Neural progenitor cell (in vitro differentiated cells): ENCODE measurements at regions not wholly inside any gene's neighbourhood (a gene's known extent, or its start where the extent isn't known, plus 50 kb on each side); places are given as distances from the start of the nearest gene placed in this dataset.
A peak's percentile ranks its signal among the peaks of the same experiment; 100 is the strongest.

ENCODE experiments used
- DNase-seq: peaks from one replicate; pipeline ENCODE4 v3.0.0-alpha.2; 2016; ENCODE audit warnings: low spot score
- H2AFZ ChIP-seq: fragments of 200-600 bp; sonication (generic); replicated peaks from 2 replicates; pipeline ENCODE4 v1.6.1; 2016; ENCODE audit warnings: antibody characterized with exemption
- H3F3A ChIP-seq: fragments of 200-600 bp; sonication (generic); 2 replicates; pipeline ENCODE4 v1.6.1; 2016; ENCODE audit warnings: antibody characterized with exemption, low read depth
- H3K27ac ChIP-seq: fragments of 200-600 bp; sonication (generic); 2 replicates; pipeline ENCODE4 v1.5.1; 2016; ENCODE audit warnings: mild to moderate bottlenecking
- H3K27me3 ChIP-seq: fragments of 200-600 bp; sonication (generic); 2 replicates; pipeline ENCODE4 v1.6.1; 2016; ENCODE audit warnings: mild to moderate bottlenecking, moderate library complexity
- H3K36me3 ChIP-seq: fragments of 200-600 bp; sonication (generic); 2 replicates; pipeline ENCODE4 v1.5.1; 2016
- H3K4me1 ChIP-seq: fragments of 200-600 bp; sonication (generic); 2 replicates; pipeline ENCODE4 v1.6.1; 2016; ENCODE audit warnings: mixed run types
- H3K4me2 ChIP-seq: fragments of 200-600 bp; sonication (generic); 2 replicates; pipeline ENCODE4 v1.6.1; 2016
- H3K4me3 ChIP-seq: fragments of 200-600 bp; sonication (generic); 2 replicates; pipeline ENCODE4 v1.5.1; 2016
- H3K79me2 ChIP-seq: fragments of 200-600 bp; sonication (generic); 2 replicates; pipeline ENCODE4 v1.6.1; 2016; ENCODE audit warnings: low read depth
- H3K9ac ChIP-seq: fragments of 200-600 bp; sonication (generic); 2 replicates; pipeline ENCODE4 v1.6.1; 2016
- H3K9me3 ChIP-seq: fragments of 200-600 bp; sonication (generic); 2 replicates; pipeline ENCODE4 v1.5.1; 2016; ENCODE audit warnings: low read depth
- H4K20me1 ChIP-seq: fragments of 200-600 bp; sonication (generic); 2 replicates; pipeline ENCODE4 v1.6.1; 2016; ENCODE audit warnings: low read depth
- H3K27ac Mint-ChIP-seq: 3 replicates; pipeline ENCODE4 v1.8.0; 2021; ENCODE audit warnings: mixed read lengths
- H3K27me3 Mint-ChIP-seq: 2 replicates; pipeline ENCODE4 v1.8.0; 2022; ENCODE audit warnings: low read depth, mild to moderate bottlenecking, inconsistent platforms, moderate library complexity, mixed read lengths; ENCODE audit not compliant: insufficient read depth
- H3K36me3 Mint-ChIP-seq: 3 replicates; pipeline ENCODE4 v1.8.0; 2021; ENCODE audit warnings: mixed read lengths
- H3K4me1 Mint-ChIP-seq: 3 replicates; pipeline ENCODE4 v1.8.0; 2021; ENCODE audit warnings: mixed read lengths
- H3K4me3 Mint-ChIP-seq: 3 replicates; pipeline ENCODE4 v1.8.0; 2021; ENCODE audit warnings: mild to moderate bottlenecking, moderate library complexity, mixed read lengths
- H3K9me3 Mint-ChIP-seq: 3 replicates; pipeline ENCODE4 v1.8.0; 2020; ENCODE audit warnings: mixed read lengths
- CTCF ChIP-seq: fragments of 200-600 bp; sonication (generic); IDR thresholded peaks from 2 replicates; pipeline ENCODE4 v1.5.1; 2017; ENCODE audit warnings: antibody characterized with exemption, mild to moderate bottlenecking
- EZH2 ChIP-seq: fragments of 200-600 bp; sonication (generic); IDR thresholded peaks from 2 replicates; pipeline ENCODE4 v1.6.1; 2017; ENCODE audit warnings: antibody characterized with exemption, mild to moderate bottlenecking, moderate library complexity
- EZH2phosphoT487 ChIP-seq: fragments of 200-600 bp; sonication (generic); IDR thresholded peaks from 2 replicates; pipeline ENCODE4 v1.6.1; 2017; ENCODE audit warnings: antibody characterized with exemption

GRCh38 chrX:13151828-13152517 lies 107.6 kb upstream of the FAM9C start:
- H3F3A ChIP-seq, result no peaks in the 10 kb centered on the region
- Mint-ChIP-seq H3K9me3 (peaks cover 31% of the 10 kb centered on the region), H3K27ac (no peak overlapping the region), H3K4me1 (no peaks in the 10 kb centered on the region), H3K36me3 (no peaks in the 10 kb centered on the region), H3K27me3 (peaks cover 3% of the 10 kb centered on the region), H3K4me3 (no peak overlapping the region)
- H3K27ac ChIP-seq, result no peak overlapping the region
- H3K4me2 ChIP-seq, result no peak overlapping the region
- TF ChIP-seq EZH2phosphoT487, result no peak
- no peak for TF ChIP-seq EZH2
- no peak for TF ChIP-seq CTCF
- H3K36me3 ChIP-seq, result no peaks in the 10 kb centered on the region
- H3K9ac ChIP-seq, result no peak overlapping the region
- H2AFZ ChIP-seq, result peak overlapping the region; percentile 99
- no peak for DNase-seq
- no peaks in the 10 kb centered on the region for H3K27me3 ChIP-seq
- no peaks in the 10 kb centered on the region for H3K9me3 ChIP-seq
- H3K79me2 ChIP-seq, result no peaks in the 10 kb centered on the region
- H3K4me1 ChIP-seq, result no peaks in the 10 kb centered on the region
- no peak overlapping the region for H3K4me3 ChIP-seq
- H4K20me1 ChIP-seq, result no peaks in the 10 kb centered on the region

- no peaks in the 10 kb centered on the region for H3K27me3 ChIP-seq
- Mint-ChIP-seq H3K27ac (no peak overlapping the region), H3K4me1 (no peaks in the 10 kb centered on the region), H3K36me3 (no peaks in the 10 kb centered on the region), H3K9me3 (peaks cover 39% of the 10 kb centered on the region), H3K27me3 (peaks cover 3% of the 10 kb centered on the region), H3K4me3 (no peak overlapping the region)
- DNase-seq, result no peak
- no peak overlapping the region for H2AFZ ChIP-seq
- no peaks in the 10 kb centered on the region for H3K9me3 ChIP-seq
- no peak overlapping the region for H3K4me2 ChIP-seq
- H3K79me2 ChIP-seq, result no peaks in the 10 kb centered on the region
- no peaks in the 10 kb centered on the region for H3K4me1 ChIP-seq
- no peak overlapping the region for H3K4me3 ChIP-seq
- no peaks in the 10 kb centered on the region for H4K20me1 ChIP-seq
- no peaks in the 10 kb centered on the region for H3K36me3 ChIP-seq
- H3K9ac ChIP-seq, result no peak overlapping the region
- no peaks in the 10 kb centered on the region for H3F3A ChIP-seq
- TF ChIP-seq EZH2 (no peak), CTCF (no peak), EZH2phosphoT487 (no peak)
- H3K27ac ChIP-seq, result no peak overlapping the region
These were observed 105.4 kb upstream of the FAM9C start for GRCh38 chrX:13149702-13150350.

- Histone ChIP-seq H2AFZ (no peak overlapping the region), H3K27me3 (no peaks in the 10 kb centered on the region), H3K4me1 (no peaks in the 10 kb centered on the region), H3K9ac (no peak overlapping the region), H3K9me3 (no peaks in the 10 kb centered on the region), H3K4me3 (no peak overlapping the region), H3K79me2 (no peaks in the 10 kb centered on the region), H3K36me3 (no peaks in the 10 kb centered on the region), H3K4me2 (no peak overlapping the region), H3K27ac (no peak overlapping the region), H4K20me1 (no peaks in the 10 kb centered on the region), H3F3A (no peaks in the 10 kb centered on the region)
- no peaks in the 10 kb centered on the region for H3K36me3 Mint-ChIP-seq
- TF ChIP-seq EZH2 (no peak), CTCF (no peak), EZH2phosphoT487 (no peak)
- H3K4me3 Mint-ChIP-seq, result no peak overlapping the region
- no peak overlapping the region for H3K27ac Mint-ChIP-seq
- H3K27me3 Mint-ChIP-seq, result peaks cover 3% of the 10 kb centered on the region
- DNase-seq, result no peak
- peaks cover 25% of the 10 kb centered on the region for H3K9me3 Mint-ChIP-seq
- H3K4me1 Mint-ChIP-seq, result no peaks in the 10 kb centered on the region
These were observed 103.3 kb upstream of the FAM9C start for GRCh38 chrX:13147733-13148132.
